Stomach (tissue), 4 donors: ENCODE measurements at regions not wholly inside any gene's neighbourhood (a gene's known extent, or its start where the extent isn't known, plus 50 kb on each side); places are given as distances from the start of the nearest gene placed in this dataset.

Source experiments
- EP300 ChIP-seq: sonication (generic); formaldehyde crosslinking; IDR thresholded peaks from one replicate; pipeline ENCODE4 v1.6.1; 2017; ENCODE audit warnings: antibody characterized with exemption
- POLR2A ChIP-seq, 4 donors: fragments of 450-650 bp; IDR thresholded peaks; one replicate each; pipeline ENCODE4 v1.6.1; 2016; ENCODE audit warnings: antibody characterized with exemption in 4 of 4, control low read depth in 2 of 4, mild to moderate bottlenecking in 1 of 4, moderate library complexity in 1 of 4
- POLR2AphosphoS5 ChIP-seq, 3 donors: sonication (generic); formaldehyde crosslinking; IDR thresholded peaks; one replicate each; pipeline ENCODE4 v1.6.1; 2016; ENCODE audit warnings: antibody characterized with exemption in 3 of 3
- TF ChIP-seq, protein P1 (sequence below), 7 experiments: fragments of 450-650 bp in 4 of 7; fragments of 200-600 bp in 3 of 7; sonication (generic) in 3 of 7; IDR thresholded peaks; one replicate each; pipeline ENCODE4 v1.5.1; 2016 to 2019; ENCODE audit warnings: antibody characterized with exemption in 7 of 7, control low read depth in 2 of 7, mild to moderate bottlenecking in 1 of 7

DNA sequence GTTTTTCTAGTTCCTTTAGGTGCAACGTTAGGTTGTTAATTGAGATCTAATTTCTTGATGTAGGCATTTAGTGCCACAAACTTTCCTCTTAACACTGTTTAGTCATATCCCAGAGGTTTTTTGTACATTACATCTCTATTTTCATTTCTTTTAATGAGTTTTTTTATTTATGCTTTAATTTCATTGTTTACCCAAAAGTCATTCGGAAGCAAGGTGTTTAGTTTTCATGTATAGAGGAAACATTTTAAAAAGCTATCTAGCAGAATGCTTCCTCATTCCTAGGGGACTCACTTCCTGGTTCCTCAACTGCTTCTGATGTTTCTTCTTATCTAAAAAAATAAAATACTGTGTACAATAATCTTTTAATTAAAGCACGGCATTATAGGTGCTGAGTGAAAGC, 307.2 kb upstream of the CAMK1G start:
- TF ChIP-seq, protein P1, sequence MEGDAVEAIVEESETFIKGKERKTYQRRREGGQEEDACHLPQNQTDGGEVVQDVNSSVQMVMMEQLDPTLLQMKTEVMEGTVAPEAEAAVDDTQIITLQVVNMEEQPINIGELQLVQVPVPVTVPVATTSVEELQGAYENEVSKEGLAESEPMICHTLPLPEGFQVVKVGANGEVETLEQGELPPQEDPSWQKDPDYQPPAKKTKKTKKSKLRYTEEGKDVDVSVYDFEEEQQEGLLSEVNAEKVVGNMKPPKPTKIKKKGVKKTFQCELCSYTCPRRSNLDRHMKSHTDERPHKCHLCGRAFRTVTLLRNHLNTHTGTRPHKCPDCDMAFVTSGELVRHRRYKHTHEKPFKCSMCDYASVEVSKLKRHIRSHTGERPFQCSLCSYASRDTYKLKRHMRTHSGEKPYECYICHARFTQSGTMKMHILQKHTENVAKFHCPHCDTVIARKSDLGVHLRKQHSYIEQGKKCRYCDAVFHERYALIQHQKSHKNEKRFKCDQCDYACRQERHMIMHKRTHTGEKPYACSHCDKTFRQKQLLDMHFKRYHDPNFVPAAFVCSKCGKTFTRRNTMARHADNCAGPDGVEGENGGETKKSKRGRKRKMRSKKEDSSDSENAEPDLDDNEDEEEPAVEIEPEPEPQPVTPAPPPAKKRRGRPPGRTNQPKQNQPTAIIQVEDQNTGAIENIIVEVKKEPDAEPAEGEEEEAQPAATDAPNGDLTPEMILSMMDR (IDR thresholded peaks at IDR 0.05): no peak
- TF ChIP-seq EP300: no peak
- no peak for TF ChIP-seq POLR2A (IDR thresholded peaks at IDR 0.05)
- TF ChIP-seq POLR2AphosphoS5 (IDR thresholded peaks at IDR 0.05): no peak
